ENCODE measurements at regions not wholly inside any gene's neighbourhood (a gene's known extent, or its start where the extent isn't known, plus 50 kb on each side); places are given as distances from the start of the nearest gene placed in this dataset.
A peak's percentile ranks its signal among the peaks of the same experiment; 100 is the strongest.

DNA sequence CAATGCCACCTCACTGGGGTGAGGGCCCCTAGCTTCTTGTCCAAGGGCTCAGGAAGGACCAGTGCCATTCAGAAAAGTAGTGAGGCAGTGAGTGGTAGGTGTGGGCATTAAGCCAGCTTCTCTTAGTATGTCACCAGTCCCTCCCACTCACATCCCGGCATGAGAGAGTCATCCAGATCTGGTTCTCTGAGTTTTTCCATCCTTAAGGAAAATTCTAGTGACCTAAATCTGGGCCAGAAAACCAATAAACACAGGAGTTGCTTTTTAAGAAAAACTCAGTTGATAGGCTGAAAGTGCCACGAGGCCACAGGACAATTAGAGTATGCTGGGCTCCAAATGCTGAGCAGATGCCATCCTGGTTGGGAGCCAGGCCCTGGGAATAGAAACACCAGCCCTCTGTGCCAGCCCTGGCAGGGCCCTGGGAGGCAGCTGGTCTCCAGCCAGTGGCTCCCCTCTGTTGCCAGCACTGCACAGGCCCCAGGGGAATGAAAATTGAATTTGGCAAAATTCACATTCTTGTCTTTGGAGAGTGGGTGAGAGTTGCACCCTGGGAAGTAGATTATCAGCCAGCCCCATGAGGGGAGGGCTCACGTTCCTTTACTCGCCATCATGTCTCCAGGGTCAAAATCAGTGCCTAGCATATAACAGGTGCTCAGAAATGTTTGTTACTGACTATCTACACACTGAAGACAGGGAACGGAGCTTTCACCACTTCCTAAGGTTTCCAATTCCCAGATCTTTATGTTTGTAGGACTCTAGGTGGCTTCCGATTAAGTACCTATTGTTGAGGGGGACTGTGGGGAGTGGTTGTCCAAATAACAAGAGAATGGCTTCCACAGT lies 52.8 kb downstream of the FAM43A start:
- Histone ChIP-seq H3K9me3 (ENCODE audit: control insufficient read depth in 1 of 2, low read length in 2 of 2) (peaks cover 0 to 3% of the 10 kb centered on the region in 2 donors), H3K4me1 (ENCODE audit: control insufficient read depth in 1 of 2, insufficient read depth in 2 of 2, low read length in 2 of 2) (no peaks in the 10 kb centered on the region), H3K4me3 (ENCODE audit: low read depth in 1 of 2, low read length in 2 of 2) (no peak overlapping the region), H3K27ac (ENCODE audit: low read depth, low read length) (no peak overlapping the region), H3K9ac (ENCODE audit: low read depth in 1 of 2, low read length in 2 of 2) (no peak overlapping the region), H3K36me3 (ENCODE audit: control insufficient read depth in 1 of 2, insufficient read depth in 2 of 2, low read length in 2 of 2) (no peaks in the 10 kb centered on the region), H3K27me3 (ENCODE audit: control insufficient read depth in 1 of 2, insufficient read depth in 2 of 2, low read length in 2 of 2) (peaks cover 3 to 4% of the 10 kb centered on the region in 2 donors)

DNA sequence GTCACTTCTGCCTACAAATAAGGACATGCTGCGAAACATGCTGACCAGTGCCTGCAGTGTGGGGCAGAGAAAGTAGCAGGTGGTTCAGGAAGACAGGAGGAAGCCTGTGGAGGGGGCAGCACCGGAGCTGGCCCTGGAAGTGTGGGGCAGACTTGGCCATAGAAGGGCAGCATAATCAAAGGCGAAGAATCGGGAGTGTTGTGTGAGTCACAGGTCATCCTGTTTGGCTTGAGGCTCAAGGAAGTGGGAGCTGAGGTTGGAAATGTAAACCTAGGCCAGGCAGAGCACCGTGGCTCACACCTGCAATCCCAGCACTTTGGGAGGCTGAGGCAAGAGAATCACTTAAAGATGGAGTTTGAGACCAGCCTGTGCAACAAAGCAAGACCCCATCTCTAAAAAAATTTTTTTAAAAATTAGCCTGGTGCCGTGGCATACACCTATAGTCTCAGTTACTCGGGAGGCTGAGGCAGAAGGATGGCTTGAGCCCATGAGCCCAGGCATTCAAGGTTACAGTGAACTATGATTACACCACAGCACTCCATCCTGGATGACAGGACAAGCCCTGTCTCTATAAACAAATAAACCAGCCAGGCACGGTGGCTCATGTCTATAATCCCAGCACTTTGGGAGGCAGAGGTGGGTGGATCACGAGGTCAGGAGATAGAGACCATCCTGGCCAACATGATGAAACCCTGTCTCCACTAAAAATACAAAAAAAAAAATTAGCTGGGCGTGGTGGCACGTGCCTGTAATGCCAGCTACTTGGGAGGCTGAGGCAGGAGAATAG lies 54.0 kb downstream of the FAM43A start:
- Histone ChIP-seq H3K27me3 (ENCODE audit: control insufficient read depth in 1 of 2, insufficient read depth in 2 of 2, low read length in 2 of 2) (peaks cover 3 to 4% of the 10 kb centered on the region in 2 donors), H3K4me3 (ENCODE audit: low read depth in 1 of 2, low read length in 2 of 2) (no peak overlapping the region), H3K9me3 (ENCODE audit: control insufficient read depth in 1 of 2, low read length in 2 of 2) (peaks cover 0 to 3% of the 10 kb centered on the region in 2 donors), H3K27ac (ENCODE audit: low read depth, low read length) (no peak overlapping the region), H3K9ac (ENCODE audit: low read depth in 1 of 2, low read length in 2 of 2) (no peak overlapping the region), H3K4me1 (ENCODE audit: control insufficient read depth in 1 of 2, insufficient read depth in 2 of 2, low read length in 2 of 2) (no peaks in the 10 kb centered on the region), H3K36me3 (ENCODE audit: control insufficient read depth in 1 of 2, insufficient read depth in 2 of 2, low read length in 2 of 2) (no peaks in the 10 kb centered on the region)

DNA sequence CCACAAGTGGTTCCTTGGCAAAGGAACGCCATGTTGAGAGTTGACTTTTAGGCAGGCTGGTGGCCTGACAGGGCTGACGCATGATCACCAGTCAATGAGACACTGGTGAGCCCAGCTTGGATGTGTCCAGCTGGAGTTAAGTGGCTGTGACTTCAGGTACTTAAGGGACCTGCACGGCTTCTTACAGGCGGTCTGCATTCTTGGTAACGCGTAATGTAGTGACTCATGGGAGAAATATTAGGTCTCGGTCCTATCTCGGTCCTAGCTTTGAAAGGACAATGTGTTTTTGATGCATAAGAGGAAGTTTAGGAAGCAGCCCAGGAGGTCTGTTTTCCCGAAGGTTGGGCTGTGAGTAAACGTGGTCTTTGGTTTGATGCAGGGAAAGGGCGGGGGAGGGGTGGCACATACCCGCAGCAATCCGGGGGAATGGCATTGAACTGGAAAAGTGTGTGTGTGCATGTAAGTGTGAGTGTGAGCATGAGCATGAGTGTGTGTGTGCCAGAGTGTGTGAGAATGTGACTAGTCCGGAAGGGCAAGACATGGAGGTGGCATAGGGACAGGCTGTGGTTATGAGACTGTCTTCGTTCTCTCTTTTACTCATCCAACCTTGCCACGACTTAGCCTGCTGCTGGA lies 55.3 kb downstream of the FAM43A start:
- H3K27me3 ChIP-seq (ENCODE audit: control insufficient read depth in 1 of 2, insufficient read depth in 2 of 2, low read length in 2 of 2) = peaks cover 3 to 4% of the 10 kb centered on the region in 2 donors
- no peak overlapping the region for H3K4me3 ChIP-seq (ENCODE audit: low read depth in 1 of 2, low read length in 2 of 2)
- H3K4me1 ChIP-seq (ENCODE audit: control insufficient read depth in 1 of 2, insufficient read depth in 2 of 2, low read length in 2 of 2) = peaks cover 9% of the 10 kb centered on the region in 2 donors
- no peaks in the 10 kb centered on the region for H3K9me3 ChIP-seq (ENCODE audit: control insufficient read depth in 1 of 2, low read length in 2 of 2)
- no peak overlapping the region for H3K9ac ChIP-seq (ENCODE audit: low read depth in 1 of 2, low read length in 2 of 2)
- H3K36me3 ChIP-seq (ENCODE audit: control insufficient read depth in 1 of 2, insufficient read depth in 2 of 2, low read length in 2 of 2) = no peaks in the 10 kb centered on the region
- no peak overlapping the region for H3K27ac ChIP-seq (ENCODE audit: low read depth, low read length)

DNA sequence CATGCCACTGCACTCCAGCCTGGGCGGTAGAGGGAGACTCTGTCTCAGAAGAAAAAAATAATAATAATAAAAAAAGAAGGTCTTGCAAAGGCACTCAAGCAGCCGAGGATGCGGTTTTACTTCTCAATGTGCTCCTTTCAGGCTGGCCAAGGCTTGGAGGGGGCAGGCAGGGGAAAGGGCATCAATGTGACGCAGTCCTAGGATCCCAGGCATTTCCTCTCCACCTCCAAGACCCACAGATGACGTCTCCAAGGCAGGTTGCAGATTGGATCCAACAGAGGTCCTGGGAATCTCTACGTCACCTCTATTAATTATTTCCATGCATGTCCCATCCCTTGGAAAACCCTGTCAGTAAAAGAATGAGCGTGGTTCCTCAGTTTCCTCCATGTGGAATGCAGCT lies 56.2 kb downstream of the FAM43A start:
- Histone ChIP-seq H3K27me3 (ENCODE audit: control insufficient read depth in 1 of 2, insufficient read depth in 2 of 2, low read length in 2 of 2) (peaks cover 3 to 4% of the 10 kb centered on the region in 2 donors), H3K36me3 (ENCODE audit: control insufficient read depth in 1 of 2, insufficient read depth in 2 of 2, low read length in 2 of 2) (no peaks in the 10 kb centered on the region), H3K9me3 (ENCODE audit: control insufficient read depth in 1 of 2, low read length in 2 of 2) (no peaks in the 10 kb centered on the region), H3K4me1 (ENCODE audit: control insufficient read depth in 1 of 2, insufficient read depth in 2 of 2, low read length in 2 of 2) (peaks cover 14 to 18% of the 10 kb centered on the region in 2 donors), H3K9ac (ENCODE audit: low read depth in 1 of 2, low read length in 2 of 2) (no peak overlapping the region), H3K4me3 (ENCODE audit: low read depth in 1 of 2, low read length in 2 of 2) (no peak overlapping the region), H3K27ac (ENCODE audit: low read depth, low read length) (no peak overlapping the region)

DNA sequence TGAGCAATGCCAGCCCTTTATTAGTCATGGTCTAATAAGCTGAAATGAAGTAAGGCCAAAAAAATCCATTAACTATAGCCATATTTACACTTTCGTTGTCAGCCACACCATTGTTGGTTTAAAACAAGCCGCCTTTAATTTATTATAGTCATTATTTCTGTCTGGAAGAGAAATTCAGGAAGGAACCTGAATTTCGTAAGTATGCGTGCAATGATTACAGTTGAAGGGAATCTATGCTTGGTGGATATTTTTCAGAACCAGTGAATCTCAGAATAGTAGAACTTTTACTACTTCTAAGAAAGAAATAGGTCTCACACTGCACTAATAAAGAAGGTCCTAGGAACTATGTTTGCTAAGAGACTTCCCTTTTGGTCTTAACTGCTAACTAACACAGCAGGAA lies 59.1 kb downstream of the FAM43A start:
- no peak overlapping the region for H3K27ac ChIP-seq (ENCODE audit: low read depth, low read length)
- H3K36me3 ChIP-seq (ENCODE audit: control insufficient read depth in 1 of 2, insufficient read depth in 2 of 2, low read length in 2 of 2) = no peaks in the 10 kb centered on the region
- no peak overlapping the region for H3K9ac ChIP-seq (ENCODE audit: low read depth in 1 of 2, low read length in 2 of 2)
- H3K4me1 ChIP-seq (ENCODE audit: control insufficient read depth in 1 of 2, insufficient read depth in 2 of 2, low read length in 2 of 2) = peaks cover 18 to 21% of the 10 kb centered on the region in 2 donors
- H3K9me3 ChIP-seq (ENCODE audit: control insufficient read depth in 1 of 2, low read length in 2 of 2) = no peaks in the 10 kb centered on the region
- no peak overlapping the region for H3K4me3 ChIP-seq (ENCODE audit: low read depth in 1 of 2, low read length in 2 of 2)
- peaks cover 0 to 3% of the 10 kb centered on the region in 2 donors for H3K27me3 ChIP-seq (ENCODE audit: control insufficient read depth in 1 of 2, insufficient read depth in 2 of 2, low read length in 2 of 2)

DNA sequence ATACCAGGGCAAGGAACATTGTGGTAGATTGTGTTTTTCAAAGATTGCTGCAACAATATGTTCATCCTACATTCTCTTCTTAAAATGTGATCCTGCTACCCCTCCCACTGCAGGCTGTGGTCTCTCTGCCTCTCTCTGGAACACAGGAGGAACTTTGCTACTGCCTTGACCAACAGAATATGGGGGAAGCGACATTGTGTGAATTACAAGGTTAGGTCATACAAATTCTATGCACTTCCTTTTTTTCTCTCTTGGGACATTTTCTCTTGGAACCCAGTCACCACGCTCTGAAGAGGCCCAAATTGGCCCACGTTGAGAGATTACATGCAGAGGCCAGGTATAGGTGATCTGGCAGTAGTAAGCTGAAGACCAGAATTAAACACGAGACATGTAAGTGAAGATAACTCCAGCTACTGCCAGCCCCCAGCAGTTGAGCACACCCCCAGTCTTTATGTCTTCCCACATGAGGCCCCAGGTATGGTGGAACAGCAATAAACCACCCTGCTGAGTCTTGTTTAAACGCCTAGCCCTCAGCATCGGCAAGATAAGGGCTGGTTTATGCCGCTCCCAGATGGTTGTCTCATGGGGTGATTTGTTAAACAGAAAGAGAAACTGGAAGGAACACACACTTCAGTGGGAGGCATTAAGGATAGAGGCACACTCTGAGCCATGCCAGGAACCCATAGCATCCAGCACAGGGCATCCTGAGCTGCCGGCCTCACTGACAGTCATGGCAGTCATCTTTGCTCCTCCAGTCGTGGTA lies 59.9 kb downstream of the FAM43A start:
- peaks cover 0 to 3% of the 10 kb centered on the region in 2 donors for H3K27me3 ChIP-seq (ENCODE audit: control insufficient read depth in 1 of 2, insufficient read depth in 2 of 2, low read length in 2 of 2)
- no peak overlapping the region for H3K9ac ChIP-seq (ENCODE audit: low read depth in 1 of 2, low read length in 2 of 2)
- H3K36me3 ChIP-seq (ENCODE audit: control insufficient read depth in 1 of 2, insufficient read depth in 2 of 2, low read length in 2 of 2) = no peaks in the 10 kb centered on the region
- no peak overlapping the region for H3K27ac ChIP-seq (ENCODE audit: low read depth, low read length)
- peak overlapping the region in 1 of 2 donors; percentile 24 for H3K4me3 ChIP-seq (ENCODE audit: low read depth in 1 of 2, low read length in 2 of 2)
- no peaks in the 10 kb centered on the region for H3K9me3 ChIP-seq (ENCODE audit: control insufficient read depth in 1 of 2, low read length in 2 of 2)
- peaks cover 18 to 23% of the 10 kb centered on the region in 2 donors for H3K4me1 ChIP-seq (ENCODE audit: control insufficient read depth in 1 of 2, insufficient read depth in 2 of 2, low read length in 2 of 2)

DNA sequence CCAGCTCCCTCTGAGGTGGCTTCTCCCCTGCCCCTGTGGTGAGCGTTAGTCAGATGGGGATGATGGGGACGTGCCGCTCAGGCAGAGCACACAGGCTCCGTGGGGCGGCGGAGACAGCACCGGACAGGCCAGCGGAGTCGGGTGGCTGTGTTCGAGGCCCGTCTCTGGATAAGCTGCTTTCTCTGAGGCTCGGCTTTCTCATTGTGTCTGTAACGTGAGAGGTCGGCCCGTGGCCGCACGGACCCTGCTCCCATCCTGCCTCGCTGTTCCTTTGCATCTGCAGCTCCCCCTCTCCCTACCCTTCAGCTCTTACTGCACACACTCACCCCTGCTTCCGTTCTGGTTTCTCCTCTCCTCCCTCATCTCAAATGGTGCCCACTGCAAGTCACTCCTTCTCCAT lies 62.5 kb downstream of the FAM43A start:
- Histone ChIP-seq H3K36me3 (ENCODE audit: control insufficient read depth in 1 of 2, insufficient read depth in 2 of 2, low read length in 2 of 2) (no peaks in the 10 kb centered on the region), H3K9me3 (ENCODE audit: control insufficient read depth in 1 of 2, low read length in 2 of 2) (no peaks in the 10 kb centered on the region)

DNA sequence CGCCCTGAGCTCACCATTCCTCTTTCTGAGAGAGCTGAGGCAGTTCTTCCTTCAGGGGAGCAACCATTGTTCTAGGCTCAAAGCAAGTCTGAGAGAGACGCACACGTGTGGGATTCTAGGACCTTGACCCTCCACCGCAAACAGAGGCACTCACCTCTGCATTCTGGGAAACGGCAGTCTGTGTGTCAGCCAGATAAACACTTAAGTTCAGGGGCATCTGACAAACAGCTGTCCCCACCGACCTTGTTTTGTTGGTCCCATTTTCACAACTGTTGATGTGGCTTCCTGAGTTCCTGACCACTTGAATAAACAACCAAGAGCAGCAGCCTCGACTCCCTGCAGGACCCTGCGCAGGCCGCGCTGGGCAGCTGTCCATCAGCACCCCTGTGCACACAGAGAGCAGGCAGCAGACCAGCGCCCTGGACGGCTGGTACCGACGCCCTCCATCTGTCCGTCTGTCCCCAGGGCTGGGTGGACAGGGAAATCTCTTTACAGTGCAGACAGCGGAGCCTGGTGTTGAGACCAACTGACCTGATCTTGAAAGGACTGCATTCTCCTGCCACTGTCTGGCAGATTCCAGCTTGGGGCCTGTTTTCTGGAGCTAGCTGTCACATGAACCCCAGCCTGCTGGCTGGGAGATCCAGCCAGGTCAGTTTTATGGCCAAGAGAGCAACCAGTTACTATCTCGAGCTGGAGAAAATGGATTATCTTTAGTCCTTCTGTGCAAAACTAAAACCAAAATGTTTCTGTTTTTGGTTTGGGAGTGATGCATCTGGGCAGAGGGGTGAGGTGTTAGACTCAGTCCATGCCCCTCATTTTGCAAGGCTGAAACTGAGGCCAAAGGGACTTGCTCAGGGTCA lies 64.2 kb downstream of the FAM43A start:
- Histone ChIP-seq H3K27me3 (ENCODE audit: control insufficient read depth in 1 of 2, insufficient read depth in 2 of 2, low read length in 2 of 2) (no peaks in the 10 kb centered on the region), H3K36me3 (ENCODE audit: control insufficient read depth in 1 of 2, insufficient read depth in 2 of 2, low read length in 2 of 2) (no peaks in the 10 kb centered on the region), H3K9me3 (ENCODE audit: control insufficient read depth in 1 of 2, low read length in 2 of 2) (no peaks in the 10 kb centered on the region), H3K4me1 (ENCODE audit: control insufficient read depth in 1 of 2, insufficient read depth in 2 of 2, low read length in 2 of 2) (peaks cover 18 to 23% of the 10 kb centered on the region in 2 donors), H3K27ac (ENCODE audit: low read depth, low read length) (no peak overlapping the region), H3K4me3 (ENCODE audit: low read depth in 1 of 2, low read length in 2 of 2) (no peak overlapping the region), H3K9ac (ENCODE audit: low read depth in 1 of 2, low read length in 2 of 2) (no peak overlapping the region)

More for the DNA sequence above, 62.5 kb downstream of the FAM43A start:
- Histone ChIP-seq H3K4me3 (ENCODE audit: low read depth in 1 of 2, low read length in 2 of 2) (no peak overlapping the region), H3K4me1 (ENCODE audit: control insufficient read depth in 1 of 2, insufficient read depth in 2 of 2, low read length in 2 of 2) (peaks cover 18 to 23% of the 10 kb centered on the region in 2 donors), H3K27ac (ENCODE audit: low read depth, low read length) (no peak overlapping the region), H3K27me3 (ENCODE audit: control insufficient read depth in 1 of 2, insufficient read depth in 2 of 2, low read length in 2 of 2) (no peaks in the 10 kb centered on the region), H3K9ac (ENCODE audit: low read depth in 1 of 2, low read length in 2 of 2) (no peak overlapping the region)

DNA sequence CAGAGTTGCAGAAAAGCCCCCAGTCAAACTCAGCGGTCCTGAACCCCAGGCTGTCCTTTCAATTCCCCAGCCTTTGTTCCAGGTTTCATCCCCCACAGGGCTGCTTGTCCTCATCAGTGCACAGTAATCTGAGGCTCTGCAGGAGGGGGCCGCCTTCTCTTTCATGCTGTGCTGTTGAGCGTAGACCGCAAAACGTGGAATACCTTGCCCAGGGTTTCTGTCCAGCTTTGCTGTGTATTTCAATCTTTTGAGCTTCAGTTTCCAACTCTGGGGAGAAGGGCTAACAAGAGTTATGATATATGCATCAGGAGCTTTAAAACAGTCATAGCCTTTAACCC lies 64.8 kb downstream of the FAM43A start:
- H3K4me3 ChIP-seq (ENCODE audit: low read depth in 1 of 2, low read length in 2 of 2) = no peak overlapping the region
- peaks cover 14 to 19% of the 10 kb centered on the region in 2 donors for H3K4me1 ChIP-seq (ENCODE audit: control insufficient read depth in 1 of 2, insufficient read depth in 2 of 2, low read length in 2 of 2)
- H3K9me3 ChIP-seq (ENCODE audit: control insufficient read depth in 1 of 2, low read length in 2 of 2) = no peaks in the 10 kb centered on the region
- H3K9ac ChIP-seq (ENCODE audit: low read depth in 1 of 2, low read length in 2 of 2) = no peak overlapping the region
- no peaks in the 10 kb centered on the region for H3K27me3 ChIP-seq (ENCODE audit: control insufficient read depth in 1 of 2, insufficient read depth in 2 of 2, low read length in 2 of 2)
- no peak overlapping the region for H3K27ac ChIP-seq (ENCODE audit: low read depth, low read length)
- H3K36me3 ChIP-seq (ENCODE audit: control insufficient read depth in 1 of 2, insufficient read depth in 2 of 2, low read length in 2 of 2) = no peaks in the 10 kb centered on the region
